Stimulated activated naive CD8-positive, alpha-beta T cell treated with anti-CD3 and anti-CD28 coated beads, Interleukin-15, Interleukin-2, amounts not matched to agents 100 ng/mL and 50 ng/mL, for 24 hours (primary cell): ENCODE measurements at regions not wholly inside any gene's neighbourhood (a gene's known extent, or its start where the extent isn't known, plus 50 kb on each side); places are given as distances from the start of the nearest gene placed in this dataset.
"Not testable (repeated sequence)": the region's sequence is repeated elsewhere in the genome, so short reads cannot be mapped to it uniquely, and the experiment has no call there.

Experiments
- H3K27ac Mint-ChIP-seq: one replicate; pipeline ENCODE4 v1.8.0; 2021; ENCODE audit warnings: mild to moderate bottlenecking, mixed read lengths
- H3K27me3 Mint-ChIP-seq: one replicate; pipeline ENCODE4 v1.8.0; 2021; ENCODE audit warnings: mixed read lengths
- H3K36me3 Mint-ChIP-seq: one replicate; pipeline ENCODE4 v1.8.0; 2021; ENCODE audit warnings: low read depth, mixed read lengths
- H3K4me1 Mint-ChIP-seq: one replicate; pipeline ENCODE4 v1.8.0; 2021; ENCODE audit warnings: low read depth, mixed read lengths
- H3K4me3 Mint-ChIP-seq: one replicate; pipeline ENCODE4 v1.8.0; 2021; ENCODE audit warnings: mild to moderate bottlenecking, mixed read lengths
- H3K9me3 Mint-ChIP-seq: one replicate; pipeline ENCODE4 v1.8.0; 2021; ENCODE audit warnings: mixed read lengths

- no peak overlapping the region for H3K4me3 Mint-ChIP-seq
Measured at GRCh38 chr22:48629631-48630432, 1197.8 kb downstream of the BRD1 start.

GRCh38 chr22:48628891-48629543 lies 1198.7 kb downstream of the BRD1 start:
- no peaks in the 10 kb centered on the region for H3K4me1 Mint-ChIP-seq
- H3K27ac Mint-ChIP-seq, result no peak overlapping the region
- no peak overlapping the region for H3K4me3 Mint-ChIP-seq
- H3K27me3 Mint-ChIP-seq, result peaks cover 4% of the 10 kb centered on the region
- H3K36me3 Mint-ChIP-seq, result no peaks in the 10 kb centered on the region
- H3K9me3 Mint-ChIP-seq, result no peaks in the 10 kb centered on the region

More at GRCh38 chr22:48629631-48630432, 1197.8 kb downstream of the BRD1 start:
- peaks cover 4% of the 10 kb centered on the region for H3K27me3 Mint-ChIP-seq
- no peak overlapping the region for H3K27ac Mint-ChIP-seq
- H3K9me3 Mint-ChIP-seq, result no peaks in the 10 kb centered on the region
- no peaks in the 10 kb centered on the region for H3K36me3 Mint-ChIP-seq
- H3K4me1 Mint-ChIP-seq, result no peaks in the 10 kb centered on the region

- peaks cover 4% of the 10 kb centered on the region for H3K27me3 Mint-ChIP-seq
- no peaks in the 10 kb centered on the region for H3K36me3 Mint-ChIP-seq
- H3K4me1 Mint-ChIP-seq, result no peaks in the 10 kb centered on the region
- H3K4me3 Mint-ChIP-seq, result no peak overlapping the region
- H3K9me3 Mint-ChIP-seq, result no peaks in the 10 kb centered on the region
- H3K27ac Mint-ChIP-seq, result no peak overlapping the region
Measured at GRCh38 chr22:48627966-48628365, 1199.7 kb downstream of the BRD1 start.

- H3K27ac Mint-ChIP-seq, result no peak overlapping the region
- H3K4me1 Mint-ChIP-seq, result no peaks in the 10 kb centered on the region
- H3K36me3 Mint-ChIP-seq, result no peaks in the 10 kb centered on the region
- peaks cover 4% of the 10 kb centered on the region for H3K27me3 Mint-ChIP-seq
- no peaks in the 10 kb centered on the region for H3K9me3 Mint-ChIP-seq
- no peak overlapping the region for H3K4me3 Mint-ChIP-seq
Measured at GRCh38 chr22:48627203-48627602, 1200.5 kb downstream of the BRD1 start.

- no peaks in the 10 kb centered on the region for H3K9me3 Mint-ChIP-seq
- no peaks in the 10 kb centered on the region for H3K4me1 Mint-ChIP-seq
- H3K27ac Mint-ChIP-seq, result no peak overlapping the region
- peaks cover 4% of the 10 kb centered on the region for H3K27me3 Mint-ChIP-seq
- H3K36me3 Mint-ChIP-seq, result no peaks in the 10 kb centered on the region
- H3K4me3 Mint-ChIP-seq, result no peak overlapping the region
Measured at GRCh38 chr22:48624401-48624800, 1203.3 kb downstream of the BRD1 start.

- H3K27me3 Mint-ChIP-seq, result peaks cover 4% of the 10 kb centered on the region
Measured at GRCh38 chr22:48622891-48623545, 1204.7 kb downstream of the BRD1 start.

GRCh38 chr22:48621085-48621484 lies 1206.6 kb downstream of the BRD1 start:
- Mint-ChIP-seq H3K4me1 (no peaks in the 10 kb centered on the region), H3K27me3 (no peaks in the 10 kb centered on the region), H3K4me3 (no peak overlapping the region), H3K9me3 (no peaks in the 10 kb centered on the region), H3K27ac (no peak overlapping the region), H3K36me3 (no peaks in the 10 kb centered on the region)

More at GRCh38 chr22:48622891-48623545, 1204.7 kb downstream of the BRD1 start:
- no peak overlapping the region for H3K27ac Mint-ChIP-seq
- H3K4me3 Mint-ChIP-seq, result no peak overlapping the region
- no peaks in the 10 kb centered on the region for H3K9me3 Mint-ChIP-seq
- no peaks in the 10 kb centered on the region for H3K36me3 Mint-ChIP-seq
- H3K4me1 Mint-ChIP-seq, result no peaks in the 10 kb centered on the region

GRCh38 chr22:48620460-48620859 lies 1207.2 kb downstream of the BRD1 start:
- not testable (repeated sequence) for H3K9me3 Mint-ChIP-seq, H3K27ac Mint-ChIP-seq, H3K36me3 Mint-ChIP-seq, H3K27me3 Mint-ChIP-seq, H3K4me3 Mint-ChIP-seq, H3K4me1 Mint-ChIP-seq

- Mint-ChIP-seq H3K4me1 (no peaks in the 10 kb centered on the region), H3K4me3 (no peak overlapping the region), H3K27ac (no peak overlapping the region), H3K27me3 (no peaks in the 10 kb centered on the region), H3K36me3 (no peaks in the 10 kb centered on the region), H3K9me3 (no peaks in the 10 kb centered on the region)
Measured at GRCh38 chr22:48619721-48620120, 1208.0 kb downstream of the BRD1 start.

GRCh38 chr22:48618326-48618725 lies 1209.3 kb downstream of the BRD1 start:
- no peak overlapping the region for H3K27ac Mint-ChIP-seq
- no peaks in the 10 kb centered on the region for H3K27me3 Mint-ChIP-seq

GRCh38 chr22:48616656-48617055 lies 1211.0 kb downstream of the BRD1 start:
- Mint-ChIP-seq H3K4me1 (no peaks in the 10 kb centered on the region), H3K36me3 (no peaks in the 10 kb centered on the region), H3K27me3 (no peaks in the 10 kb centered on the region), H3K27ac (no peak overlapping the region), H3K4me3 (no peak overlapping the region), H3K9me3 (no peaks in the 10 kb centered on the region)

More at GRCh38 chr22:48618326-48618725, 1209.3 kb downstream of the BRD1 start:
- no peaks in the 10 kb centered on the region for H3K9me3 Mint-ChIP-seq
- H3K4me1 Mint-ChIP-seq, result no peaks in the 10 kb centered on the region
- no peaks in the 10 kb centered on the region for H3K36me3 Mint-ChIP-seq
- H3K4me3 Mint-ChIP-seq, result no peak overlapping the region

- Mint-ChIP-seq H3K4me3 (no peak overlapping the region), H3K36me3 (no peaks in the 10 kb centered on the region), H3K27me3 (no peaks in the 10 kb centered on the region), H3K27ac (no peak overlapping the region), H3K4me1 (no peaks in the 10 kb centered on the region), H3K9me3 (no peaks in the 10 kb centered on the region)
Measured at GRCh38 chr22:48615171-48616008, 1212.3 kb downstream of the BRD1 start.

GRCh38 chr22:48613566-48614200 lies 1214.0 kb downstream of the BRD1 start:
- H3K4me1 Mint-ChIP-seq, result no peaks in the 10 kb centered on the region
- no peaks in the 10 kb centered on the region for H3K9me3 Mint-ChIP-seq
- no peaks in the 10 kb centered on the region for H3K36me3 Mint-ChIP-seq
- H3K27ac Mint-ChIP-seq, result no peak overlapping the region
- H3K4me3 Mint-ChIP-seq, result no peak overlapping the region
- no peaks in the 10 kb centered on the region for H3K27me3 Mint-ChIP-seq
